ENCODE measurements at regions not wholly inside any gene's neighbourhood (a gene's known extent, or its start where the extent isn't known, plus 50 kb on each side); places are given as distances from the start of the nearest gene placed in this dataset.

DNA sequence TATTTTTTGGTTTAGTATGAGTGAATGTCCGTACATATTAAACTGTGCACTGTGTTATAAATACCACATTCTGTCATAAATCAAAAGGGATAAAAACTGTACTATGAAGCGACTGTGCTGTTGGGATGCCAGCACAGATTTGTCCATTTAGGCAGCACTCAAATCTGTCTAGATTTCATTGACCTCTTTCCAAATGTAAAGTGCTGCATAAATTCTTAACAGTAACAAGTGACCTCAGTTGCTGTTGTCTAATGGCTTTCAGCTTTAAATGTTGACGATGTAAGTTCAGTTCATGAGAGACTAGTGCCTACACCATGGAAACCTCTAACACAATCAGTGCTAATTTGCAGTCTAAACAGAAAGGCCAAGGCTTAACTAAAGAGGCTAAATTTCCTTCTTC, 531.4 kb upstream of the LMO3 start:
- TF ChIP-seq, protein P1, sequence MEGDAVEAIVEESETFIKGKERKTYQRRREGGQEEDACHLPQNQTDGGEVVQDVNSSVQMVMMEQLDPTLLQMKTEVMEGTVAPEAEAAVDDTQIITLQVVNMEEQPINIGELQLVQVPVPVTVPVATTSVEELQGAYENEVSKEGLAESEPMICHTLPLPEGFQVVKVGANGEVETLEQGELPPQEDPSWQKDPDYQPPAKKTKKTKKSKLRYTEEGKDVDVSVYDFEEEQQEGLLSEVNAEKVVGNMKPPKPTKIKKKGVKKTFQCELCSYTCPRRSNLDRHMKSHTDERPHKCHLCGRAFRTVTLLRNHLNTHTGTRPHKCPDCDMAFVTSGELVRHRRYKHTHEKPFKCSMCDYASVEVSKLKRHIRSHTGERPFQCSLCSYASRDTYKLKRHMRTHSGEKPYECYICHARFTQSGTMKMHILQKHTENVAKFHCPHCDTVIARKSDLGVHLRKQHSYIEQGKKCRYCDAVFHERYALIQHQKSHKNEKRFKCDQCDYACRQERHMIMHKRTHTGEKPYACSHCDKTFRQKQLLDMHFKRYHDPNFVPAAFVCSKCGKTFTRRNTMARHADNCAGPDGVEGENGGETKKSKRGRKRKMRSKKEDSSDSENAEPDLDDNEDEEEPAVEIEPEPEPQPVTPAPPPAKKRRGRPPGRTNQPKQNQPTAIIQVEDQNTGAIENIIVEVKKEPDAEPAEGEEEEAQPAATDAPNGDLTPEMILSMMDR (IDR thresholded peaks at IDR 0.05), result no peak

DNA sequence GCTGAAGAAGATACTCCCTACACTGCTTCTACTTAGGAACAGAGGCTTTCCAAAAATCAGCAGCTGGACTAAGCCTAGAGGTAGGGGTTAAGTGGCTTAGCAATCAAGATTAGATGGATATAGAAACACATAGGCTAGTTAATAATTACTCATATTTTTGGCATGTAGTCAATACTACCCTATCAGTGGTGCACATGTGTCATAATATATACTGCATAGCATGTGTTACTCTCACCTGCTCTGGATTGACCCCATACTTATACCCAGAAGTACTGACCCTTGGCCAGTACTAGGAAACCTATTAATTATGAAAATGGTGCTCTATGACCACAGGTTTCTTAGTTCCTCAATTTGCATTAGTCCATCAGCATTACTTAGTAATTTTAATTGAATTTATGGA, 528.4 kb upstream of the LMO3 start:
- TF ChIP-seq, protein P1 (IDR thresholded peaks at IDR 0.05), result no peak

DNA sequence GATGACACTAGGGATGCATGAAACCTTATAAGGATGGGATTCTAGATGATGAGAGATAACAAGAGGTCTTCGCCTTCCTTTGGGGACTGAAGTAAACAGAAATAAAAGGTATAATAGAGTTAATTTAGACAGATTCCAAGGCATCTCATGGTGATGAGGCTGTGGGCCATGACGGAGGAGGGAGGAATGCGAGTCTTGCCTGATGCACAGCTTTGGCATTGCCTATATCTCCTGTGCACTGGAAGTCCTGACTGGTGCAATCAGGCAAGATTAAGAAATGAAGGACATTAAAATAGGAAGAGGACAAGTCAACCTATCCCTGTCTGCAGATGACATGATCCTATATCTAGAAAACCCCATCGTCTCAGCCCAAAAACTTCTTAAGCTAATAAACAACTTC, 526.4 kb upstream of the LMO3 start:
- TF ChIP-seq, protein P1 (IDR thresholded peaks at IDR 0.05), result no peak

GRCh38 chr12:17110316-17110715, 504.4 kb upstream of the LMO3 start:
- TF ChIP-seq, protein P1 (IDR thresholded peaks at IDR 0.05), result no peak

DNA sequence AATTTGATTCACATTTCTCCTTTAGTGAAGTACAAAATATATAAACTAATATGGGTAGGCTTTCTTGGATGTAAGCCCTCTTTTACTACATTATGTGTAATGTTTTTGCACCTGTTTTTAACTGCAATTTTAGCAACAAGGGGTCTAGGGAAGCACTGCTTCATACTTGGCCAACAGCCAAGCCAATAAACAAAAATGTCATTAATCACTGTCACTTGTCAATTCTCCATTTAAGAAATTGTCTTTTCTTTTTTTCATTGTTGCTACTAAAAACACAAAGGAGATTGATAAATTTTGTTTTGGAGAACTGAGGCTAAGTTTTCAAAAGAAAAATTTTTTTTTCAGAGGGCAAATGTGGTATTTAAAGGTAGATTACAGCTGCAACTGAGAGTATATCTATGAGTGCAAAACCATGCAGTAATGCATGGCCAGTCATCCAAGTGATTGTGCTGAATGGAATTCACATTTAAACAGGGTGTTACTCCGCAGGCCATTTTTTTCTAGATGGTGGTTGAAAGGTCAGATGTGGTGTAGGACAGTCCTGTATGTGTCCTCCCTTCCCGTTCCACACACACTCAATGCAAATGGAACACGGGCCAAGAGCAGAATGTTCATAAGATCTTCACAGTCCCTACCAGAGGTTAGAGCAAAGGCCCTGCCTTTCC, 503.0 kb upstream of the LMO3 start:
- TF ChIP-seq, protein P1 (IDR thresholded peaks at IDR 0.05), result no peak

- TF ChIP-seq, protein P1 (IDR thresholded peaks at IDR 0.05), result no peak
Observed at GRCh38 chr12:17104801-17105200, 498.8 kb upstream of the LMO3 start.

- TF ChIP-seq, protein P1 (IDR thresholded peaks at IDR 0.05), result no peak
Observed at GRCh38 chr12:17097674-17098073, 491.7 kb upstream of the LMO3 start.

GRCh38 chr12:17084831-17085230, 478.9 kb upstream of the LMO3 start:
- TF ChIP-seq, protein P1 (IDR thresholded peaks at IDR 0.05), result no peak

All from LNCAP (cell line).